T-cell (primary cell): ENCODE measurements at regions not wholly inside any gene's neighbourhood (a gene's known extent, or its start where the extent isn't known, plus 50 kb on each side); places are given as distances from the start of the nearest gene placed in this dataset.
"Not testable (repeated sequence)": the region's sequence is repeated elsewhere in the genome, so short reads cannot be mapped to it uniquely, and the experiment has no call there.

Experiments used
- ATAC-seq, 4 experiments: fragments of 200-7000 bp in 3 of 4; fragments of 150-1000 bp in 1 of 4; cut with Tn5 transposase; replicated peaks in 1 of 4; 1 replicate in 3 of 4; 2 replicates in 1 of 4; pipeline ENCODE4 v1.10.0; 2021; ENCODE audit warnings: moderate library complexity in 3 of 4, mild to moderate bottlenecking in 2 of 4, moderate number of reproducible peaks in 1 of 4
- CTCF ChIA-PET, 2 donors: fragments of 300-600 bp; sonication (Branson Sonifier 250); formaldehyde crosslinking; loops; one replicate each; lab custom pipeline; 2022; ENCODE audit warnings: antibody characterized with exemption in 2 of 2; lab: Charles Lee
- POLR2A ChIA-PET, 2 donors: fragments of 300-600 bp; sonication (Branson Sonifier 250); formaldehyde crosslinking; loops; one replicate each; lab custom pipeline; 2022; ENCODE audit warnings: antibody characterized with exemption in 2 of 2; lab: Charles Lee
- DNase-seq, 35 experiments: peaks; one replicate each; pipeline versions ENCODE4 v3.0.0 to v3.0.0-alpha.2; 2013 to 2023
- H3K27ac ChIP-seq: one replicate; pipeline ENCODE4 v1.5.1; 2013; ENCODE audit warnings: low read length
- H3K27me3 ChIP-seq, 2 experiments: replicated peaks in 1 of 2; 1 replicate in 1 of 2; 2 replicates in 1 of 2; pipeline versions ENCODE4 v1.6.1 to v1.7.0; 2013; ENCODE audit warnings: low read length in 1 of 2, mixed read lengths in 1 of 2; ENCODE audit not compliant: control insufficient read depth in 2 of 2, insufficient read depth in 2 of 2; ENCODE audit errors: extremely low read depth in 1 of 2
- H3K36me3 ChIP-seq, 2 donors: 1 replicate in 1 of 2; 2 replicates in 1 of 2; pipeline versions ENCODE4 v1.6.1 to v1.7.0; 2013; ENCODE audit warnings: low read length in 1 of 2; ENCODE audit not compliant: control insufficient read depth in 2 of 2, insufficient read depth in 1 of 2; ENCODE audit errors: extremely low read depth in 1 of 2
- H3K4me1 ChIP-seq, 2 experiments: 1 replicate in 1 of 2; 2 replicates in 1 of 2; pipeline versions ENCODE4 v1.6.1 to v1.7.0; 2013; ENCODE audit warnings: low read length in 2 of 2, mixed read lengths in 1 of 2; ENCODE audit not compliant: insufficient read depth in 2 of 2, control insufficient read depth in 1 of 2; ENCODE audit errors: extremely low read depth in 1 of 2
- H3K4me3 ChIP-seq, 2 donors: 1 replicate in 1 of 2; 2 replicates in 1 of 2; pipeline versions ENCODE4 v1.5.1 to v1.7.0; 2013; ENCODE audit warnings: mild to moderate bottlenecking in 2 of 2, low read length in 1 of 2, moderate library complexity in 1 of 2; ENCODE audit not compliant: control insufficient read depth in 1 of 2; ENCODE audit errors: extremely low read depth in 1 of 2
- H3K9me3 ChIP-seq: 2 replicates; pipeline ENCODE4 v1.7.0; 2013
- H3K27ac Mint-ChIP-seq, 2 donors: one replicate each; pipeline ENCODE4 v1.8.0; 2020 to 2021; ENCODE audit warnings: mild to moderate bottlenecking in 2 of 2, mixed read lengths in 2 of 2
- H3K27me3 Mint-ChIP-seq, 2 donors: one replicate each; pipeline ENCODE4 v1.8.0; 2021 to 2022; ENCODE audit warnings: mixed read lengths in 2 of 2
- H3K36me3 Mint-ChIP-seq: one replicate; pipeline ENCODE4 v1.8.0; 2021; ENCODE audit warnings: mixed read lengths
- H3K4me1 Mint-ChIP-seq, 3 donors: one replicate each; pipeline ENCODE4 v1.8.0; 2020 to 2022; ENCODE audit warnings: mixed read lengths in 3 of 3, mild to moderate bottlenecking in 1 of 3
- H3K4me3 Mint-ChIP-seq, 3 donors: one replicate each; pipeline ENCODE4 v1.8.0; 2020 to 2022; ENCODE audit warnings: mild to moderate bottlenecking in 3 of 3, mixed read lengths in 3 of 3, moderate library complexity in 3 of 3
- H3K9me3 Mint-ChIP-seq, 3 donors: one replicate each; pipeline ENCODE4 v1.8.0; 2020 to 2022; ENCODE audit warnings: mixed read lengths in 3 of 3
- WGBS: methylation state at CpG from one replicate; pipeline ENCODE4 v1.1.5; 2013; ENCODE audit warnings: missing lambda C conversion rate; ENCODE audit not compliant: insufficient coverage; 5-methylcytosine and 5-hydroxymethylcytosine counted together

DNA sequence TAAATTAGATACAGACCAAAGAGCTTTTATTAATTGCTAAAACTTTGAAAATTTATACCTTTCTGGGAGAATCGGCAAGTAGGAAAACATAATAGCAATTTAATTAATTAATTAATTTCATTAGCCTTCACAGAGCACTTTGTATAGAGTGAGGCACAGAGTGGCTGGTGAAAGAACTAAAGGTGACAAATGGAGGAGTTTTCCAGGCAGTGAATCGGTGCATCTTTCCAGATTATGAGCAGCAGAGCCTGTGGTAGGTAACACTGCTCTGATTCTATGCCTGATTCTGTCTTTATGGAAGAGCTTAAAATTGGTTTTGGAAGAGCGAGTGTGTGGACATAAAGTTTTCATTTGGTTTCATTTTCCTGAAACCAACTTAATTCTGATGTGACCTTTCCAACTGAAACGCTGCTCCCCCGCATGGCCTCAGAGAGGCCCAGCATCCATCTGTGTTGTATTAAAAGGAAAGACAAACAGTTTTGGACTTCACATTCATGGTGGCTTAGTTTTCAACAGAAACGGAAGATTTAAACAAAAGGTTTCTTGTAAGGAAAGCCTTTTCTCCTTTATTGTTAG is 188.9 kb upstream of the RPS23 start:
- peaks cover 5 to 9% (median 6%) of the 10 kb centered on the region in 3 donors for H3K9me3 Mint-ChIP-seq
- H3K27ac Mint-ChIP-seq, result no peak overlapping the region
- ChIA-PET POLR2A (no interaction called here), CTCF (no interaction called here)
- no peaks in the 10 kb centered on the region for H3K27me3 Mint-ChIP-seq
- no peaks in the 10 kb centered on the region for H3K4me1 Mint-ChIP-seq
- H3K36me3 ChIP-seq, result no peaks in the 10 kb centered on the region
- DNase-seq (no peak), ATAC-seq (no peak)
- H3K4me1 ChIP-seq, result no peaks in the 10 kb centered on the region
- H3K9me3 ChIP-seq, result no peaks in the 10 kb centered on the region
- H3K27ac ChIP-seq, result no peak overlapping the region
- WGBS, result 100% methylated on average over 1 of the region's 6 CpGs
- H3K36me3 Mint-ChIP-seq, result no peaks in the 10 kb centered on the region
- no peak overlapping the region for H3K4me3 ChIP-seq
- no peak overlapping the region for H3K4me3 Mint-ChIP-seq
- H3K27me3 ChIP-seq, result no peaks in the 10 kb centered on the region

DNA sequence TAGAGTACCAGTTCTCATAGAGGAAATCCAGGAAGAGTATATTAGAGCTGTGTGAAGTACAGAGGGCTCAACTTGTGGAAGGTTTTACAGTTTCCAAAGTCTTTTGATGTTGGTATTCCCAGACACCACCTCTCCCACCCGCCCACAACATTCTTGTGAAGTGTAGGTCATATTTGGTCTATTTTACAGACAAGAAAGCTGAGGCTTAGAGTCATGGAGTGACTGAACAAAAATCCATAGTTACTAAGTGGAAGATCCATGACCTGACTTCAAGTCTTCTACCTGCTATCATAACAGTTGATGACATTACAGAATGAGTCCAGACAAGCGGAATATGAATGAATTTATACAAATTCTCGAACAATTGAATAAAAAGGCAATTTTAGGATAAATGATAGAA is 187.1 kb upstream of the RPS23 start:
- ATAC-seq (no peak), DNase-seq (no peak)
- Histone ChIP-seq H3K4me1 (no peaks in the 10 kb centered on the region), H3K4me3 (no peak overlapping the region), H3K9me3 (no peaks in the 10 kb centered on the region), H3K36me3 (no peaks in the 10 kb centered on the region), H3K27me3 (no peaks in the 10 kb centered on the region), H3K27ac (no peak overlapping the region)
- H3K4me3 Mint-ChIP-seq, result no peak overlapping the region
- ChIA-PET CTCF (no interaction called here), POLR2A (no interaction called here)
- peaks cover 5 to 13% (median 6%) of the 10 kb centered on the region in 3 donors for H3K9me3 Mint-ChIP-seq
- H3K4me1 Mint-ChIP-seq, result no peaks in the 10 kb centered on the region
- no CpG with 5 or more reads among the region's 3 CpGs for WGBS
- peaks cover 0 to 9% of the 10 kb centered on the region in 2 donors for H3K27me3 Mint-ChIP-seq
- H3K36me3 Mint-ChIP-seq, result no peaks in the 10 kb centered on the region
- H3K27ac Mint-ChIP-seq, result no peak overlapping the region

DNA sequence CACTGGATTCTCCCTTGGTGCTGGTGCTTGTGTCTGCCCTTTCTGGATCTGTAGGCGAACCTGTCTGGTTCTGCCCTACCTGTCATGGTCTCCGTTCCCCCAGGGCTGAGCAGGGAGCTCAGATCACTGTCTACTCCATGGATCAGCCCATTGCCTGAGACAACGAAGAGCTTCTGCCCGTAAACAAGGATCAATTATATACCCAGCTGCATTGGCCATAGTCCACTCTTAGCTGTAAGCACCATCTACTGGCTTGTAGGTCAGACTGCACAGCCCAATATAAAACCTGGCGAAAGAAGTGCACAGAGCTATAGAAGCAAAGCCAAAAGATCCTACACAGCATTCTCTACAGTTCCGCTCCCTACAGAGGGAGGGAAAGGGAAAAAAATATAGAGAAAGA is 181.5 kb upstream of the RPS23 start:
- Histone ChIP-seq H3K27ac (no peak overlapping the region), H3K4me3 (no peak overlapping the region), H3K4me1 (no peaks in the 10 kb centered on the region), H3K36me3 (no peaks in the 10 kb centered on the region), H3K27me3 (peaks cover 0 to 15% of the 10 kb centered on the region in 2 experiments), H3K9me3 (no peaks in the 10 kb centered on the region)
- Mint-ChIP-seq H3K36me3 (no peaks in the 10 kb centered on the region), H3K9me3 (peaks cover 5 to 13% (median 9%) of the 10 kb centered on the region in 3 donors), H3K27ac (no peak overlapping the region), H3K4me3 (no peak overlapping the region), H3K27me3 (peaks cover 5 to 9% of the 10 kb centered on the region in 2 donors), H3K4me1 (no peaks in the 10 kb centered on the region)
- ChIA-PET POLR2A (no interaction called here), CTCF (no interaction called here)
- DNase-seq (no peak), ATAC-seq (no peak)
- 80% methylated on average over 4 of the region's 6 CpGs for whole genome bisulfite sequencing

DNA sequence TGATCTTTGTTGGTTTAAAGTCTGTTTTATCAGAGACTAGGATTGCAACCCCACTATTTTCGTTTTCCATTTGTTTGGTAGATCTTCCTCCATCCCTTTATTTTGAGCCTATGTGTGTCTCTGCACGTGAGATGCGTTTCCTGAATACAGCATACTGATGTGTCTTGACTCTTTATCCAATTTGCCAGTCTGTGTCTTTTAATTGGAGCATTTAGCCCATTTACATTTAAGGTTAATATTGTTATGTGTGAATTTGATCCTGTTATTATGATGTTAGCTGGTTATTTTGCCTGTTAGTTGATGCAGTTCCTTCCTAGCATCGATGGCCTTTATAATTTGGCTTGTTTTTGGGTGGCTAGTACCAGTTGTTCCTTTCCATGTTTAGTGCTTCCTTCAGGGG is 177.2 kb upstream of the RPS23 start:
- H3K36me3 Mint-ChIP-seq, H3K4me1 Mint-ChIP-seq, H3K27ac ChIP-seq, DNase-seq, H3K4me1 ChIP-seq, H3K9me3 ChIP-seq, H3K36me3 ChIP-seq, H3K27ac Mint-ChIP-seq, H3K27me3 Mint-ChIP-seq, ATAC-seq, POLR2A ChIA-PET, CTCF ChIA-PET, H3K4me3 Mint-ChIP-seq, H3K9me3 Mint-ChIP-seq, H3K4me3 ChIP-seq: not testable (repeated sequence)
- WGBS, result no CpG with 5 or more reads among the region's 4 CpGs
- peaks cover 0 to 15% of the 10 kb centered on the region in 2 experiments for H3K27me3 ChIP-seq

DNA sequence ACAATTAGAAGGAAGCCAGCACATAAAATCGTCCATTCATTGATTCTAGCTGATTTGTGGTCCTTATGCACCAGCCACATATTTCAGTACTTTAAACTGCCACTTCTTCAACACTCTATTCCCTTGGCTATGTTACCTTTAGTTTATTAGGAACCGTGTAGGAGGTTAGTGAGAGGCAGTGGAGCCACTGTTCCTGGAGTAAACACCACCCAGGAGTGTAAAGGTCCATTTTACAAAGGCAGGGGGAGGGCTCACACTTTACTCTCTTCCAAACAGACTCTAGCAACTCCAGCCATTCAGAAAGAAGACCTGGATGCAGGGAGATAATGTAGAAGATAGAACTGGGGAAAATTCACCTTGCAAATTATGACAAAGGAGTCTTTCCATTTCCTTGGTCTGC is 170.2 kb upstream of the RPS23 start:
- Mint-ChIP-seq H3K4me1 (no peaks in the 10 kb centered on the region), H3K27me3 (peaks cover 0 to 5% of the 10 kb centered on the region in 2 donors), H3K36me3 (no peaks in the 10 kb centered on the region), H3K27ac (no peak overlapping the region), H3K4me3 (no peak overlapping the region), H3K9me3 (peaks cover 0 to 4% (median 0%) of the 10 kb centered on the region in 3 donors)
- POLR2A ChIA-PET, result no interaction called here
- DNase-seq (no peak), ATAC-seq (no peak)
- H3K9me3 ChIP-seq, result no peaks in the 10 kb centered on the region
- no peaks in the 10 kb centered on the region for H3K27me3 ChIP-seq
- CTCF ChIA-PET, result interaction anchor here in 1 of 2 donors (0.7 kb wide), 1 partner anchor 96 kb away, joined by 3 read pairs; no protein-coding TSS in a partner anchor
- no peaks in the 10 kb centered on the region for H3K4me1 ChIP-seq
- H3K4me3 ChIP-seq, result no peak overlapping the region
- no peaks in the 10 kb centered on the region for H3K36me3 ChIP-seq
- no CpG with 5 or more reads among the region's 2 CpGs for WGBS
- H3K27ac ChIP-seq, result no peak overlapping the region

DNA sequence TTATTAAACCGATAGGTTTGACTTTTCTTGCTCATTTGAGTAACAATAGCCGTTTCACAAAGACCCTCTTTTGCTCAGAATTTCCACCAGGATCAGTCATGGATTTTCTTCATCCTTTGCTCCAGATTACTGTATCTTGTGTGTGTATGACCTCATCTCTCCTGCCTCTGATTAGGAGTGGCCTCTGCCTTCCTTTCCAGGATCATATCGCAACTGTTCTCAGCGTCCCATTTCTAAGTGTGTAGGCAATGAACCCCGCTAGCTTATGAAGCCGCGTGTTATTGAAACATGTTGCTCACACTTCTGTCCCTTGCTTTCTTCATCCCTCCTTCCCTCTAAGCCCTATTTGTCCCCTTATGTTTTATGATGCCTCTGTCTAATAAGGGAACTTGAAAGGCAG is 169.8 kb upstream of the RPS23 start:
- Mint-ChIP-seq H3K9me3 (peaks cover 0 to 4% (median 0%) of the 10 kb centered on the region in 3 donors), H3K4me3 (no peak overlapping the region)

More for the DNA sequence above, 169.8 kb upstream of the RPS23 start:
- no peaks in the 10 kb centered on the region for H3K9me3 ChIP-seq
- no peak overlapping the region for H3K4me3 ChIP-seq
- ATAC-seq (no peak), DNase-seq (no peak)
- no peak overlapping the region for H3K27ac ChIP-seq
- H3K27me3 Mint-ChIP-seq, result peaks cover 0 to 5% of the 10 kb centered on the region in 2 donors
- no peaks in the 10 kb centered on the region for H3K36me3 ChIP-seq
- CTCF ChIA-PET, result interaction anchor here in 1 of 2 donors (0.7 kb wide), 1 partner anchor 96 kb away, joined by 3 read pairs; no protein-coding TSS in a partner anchor
- H3K27me3 ChIP-seq, result no peaks in the 10 kb centered on the region
- no peaks in the 10 kb centered on the region for H3K36me3 Mint-ChIP-seq
- H3K4me1 ChIP-seq, result no peaks in the 10 kb centered on the region
- H3K27ac Mint-ChIP-seq, result no peak overlapping the region
- no peaks in the 10 kb centered on the region for H3K4me1 Mint-ChIP-seq
- POLR2A ChIA-PET, result no interaction called here
- 80% methylated on average over 1 of the region's 7 CpGs for WGBS
